H1 (cell line): ENCODE measurements at regions not wholly inside any gene's neighbourhood (a gene's known extent, or its start where the extent isn't known, plus 50 kb on each side); places are given as distances from the start of the nearest gene placed in this dataset.

Experiments used
- CTCF ChIA-PET: fragments of 300-600 bp; sonication (Branson Sonifier 250); formaldehyde crosslinking; loops from one replicate; lab custom pipeline; 2021; ENCODE audit not compliant: partially characterized antibody; lab: Charles Lee
- POLR2A ChIA-PET: fragments of 300-600 bp; sonication (Branson Sonifier 250); formaldehyde crosslinking; loops from one replicate; lab custom pipeline; 2021; ENCODE audit warnings: inconsistent platforms; ENCODE audit not compliant: partially characterized antibody; lab: Charles Lee
- DNase-seq, 2 experiments: peaks; one replicate each; pipeline versions ENCODE4 v3.0.0 to v3.0.0-alpha.2; 2010 to 2022; ENCODE audit warnings: low spot score in 2 of 2, low read depth in 1 of 2, mixed read lengths in 1 of 2
- FAIRE-seq: peaks from 2 replicates; lab custom pipeline; 2011; peaks lifted over from hg19 to GRCh38; lab: Jason Lieb, UNC
- H2AFZ ChIP-seq: 2 replicates; pipeline ENCODE4 v1.8.1; 2012; ENCODE audit warnings: low read length, inconsistent platforms
- H2AK5ac ChIP-seq: 2 replicates; pipeline ENCODE4 v1.6.1; 2013; ENCODE audit warnings: low read depth, low read length
- H2BK120ac ChIP-seq: replicated peaks from 2 replicates; pipeline ENCODE3; 2013; ENCODE audit warnings: low read depth, low read length, inconsistent platforms
- H2BK12ac ChIP-seq: 2 replicates; pipeline ENCODE4 v1.6.1; 2013; ENCODE audit warnings: low read depth, low read length
- H2BK15ac ChIP-seq: 2 replicates; pipeline ENCODE4 v1.6.1; 2013; ENCODE audit warnings: low read length
- H2BK20ac ChIP-seq: 2 replicates; pipeline ENCODE4 v1.6.1; 2013; ENCODE audit warnings: low read length
- H2BK5ac ChIP-seq: 2 replicates; pipeline ENCODE4 v1.6.1; 2013; ENCODE audit warnings: low read depth, low read length
- H3K14ac ChIP-seq: 2 replicates; pipeline ENCODE4 v1.6.1; 2013; ENCODE audit warnings: inconsistent platforms; ENCODE audit not compliant: insufficient read length
- H3K18ac ChIP-seq: 2 replicates; pipeline ENCODE4 v1.6.1; 2013; ENCODE audit warnings: low read length; ENCODE audit errors: extremely low read depth
- H3K23ac ChIP-seq: 2 replicates; pipeline ENCODE4 v1.6.1; 2013; ENCODE audit warnings: inconsistent platforms; ENCODE audit not compliant: insufficient read length
- H3K23me2 ChIP-seq: 2 replicates; pipeline ENCODE4 v1.6.1; 2013; ENCODE audit warnings: low read depth, low read length
- H3K27ac ChIP-seq: 2 replicates; pipeline ENCODE4 v1.6.1; 2011; ENCODE audit warnings: low read depth, low read length, inconsistent platforms
- H3K27me3 ChIP-seq, 4 experiments: replicated peaks in 1 of 4; 1 replicate in 1 of 4; 2 replicates in 3 of 4; pipeline versions ENCODE4 v1.6.1 to v1.8.1; 2011 to 2013; ENCODE audit warnings: low read length in 3 of 4, mild to moderate bottlenecking in 3 of 4, inconsistent platforms in 2 of 4, mixed read lengths in 2 of 4, moderate library complexity in 1 of 4; ENCODE audit not compliant: control insufficient read depth in 3 of 4, insufficient read depth in 3 of 4; ENCODE audit errors: extremely low read depth in 1 of 4
- H3K36me3 ChIP-seq, 4 experiments: 2 replicates each; pipeline versions ENCODE4 v1.6.1 to v1.8.1; 2011 to 2013; ENCODE audit warnings: mild to moderate bottlenecking in 4 of 4, low read length in 3 of 4, moderate library complexity in 2 of 4, control low read depth in 1 of 4, inconsistent platforms in 1 of 4; ENCODE audit not compliant: insufficient read depth in 4 of 4, control insufficient read depth in 2 of 4
- H3K4ac ChIP-seq: replicated peaks from 2 replicates; pipeline ENCODE3; 2013; ENCODE audit warnings: low read length, low read depth, mixed read lengths, inconsistent platforms; ENCODE audit not compliant: insufficient read length
- H3K4me1 ChIP-seq, 4 experiments: replicated peaks in 1 of 4; 1 replicate in 1 of 4; 2 replicates in 3 of 4; pipeline versions ENCODE4 v1.6.1 to v1.8.1; 2011 to 2013; ENCODE audit warnings: low read length in 3 of 4, inconsistent platforms in 2 of 4, mixed read lengths in 1 of 4; ENCODE audit not compliant: insufficient read depth in 4 of 4, control insufficient read depth in 3 of 4
- H3K4me2 ChIP-seq, 2 experiments: 2 replicates each; pipeline versions ENCODE4 v1.6.1 to v1.8.1; 2011 to 2013; ENCODE audit warnings: low read depth in 2 of 2, low read length in 2 of 2, control low read depth in 1 of 2, inconsistent platforms in 1 of 2, mild to moderate bottlenecking in 1 of 2; ENCODE audit not compliant: insufficient read depth in 1 of 2
- H3K4me3 ChIP-seq, 4 experiments: fragments of 200-600, 300-600 bp in 1 of 4; sonication (generic), shearing (Covaris generic), sonication (Bioruptor Twin) in 1 of 4; 2 replicates each; pipeline versions ENCODE4 v1.5.1 to v1.8.1; 2011 to 2016; ENCODE audit warnings: low read length in 4 of 4, low read depth in 3 of 4, control low read depth in 2 of 4, inconsistent platforms in 2 of 4, mild to moderate bottlenecking in 2 of 4, mixed read lengths in 1 of 4, moderate library complexity in 1 of 4; ENCODE audit not compliant: insufficient read depth in 2 of 4; ENCODE audit errors: extremely low read depth in 1 of 4
- H3K56ac ChIP-seq: replicated peaks from 2 replicates; pipeline ENCODE3; 2013; ENCODE audit warnings: low read depth, mild to moderate bottlenecking, mixed read lengths, low read length, inconsistent platforms; ENCODE audit not compliant: insufficient read length
- H3K79me1 ChIP-seq: 2 replicates; pipeline ENCODE4 v1.6.1; 2013; ENCODE audit warnings: low read depth, low read length, control low read depth
- H3K79me2 ChIP-seq, 2 experiments: 2 replicates each; pipeline versions ENCODE4 v1.6.1 to v1.8.1; 2012 to 2013; ENCODE audit warnings: low read length in 2 of 2, mild to moderate bottlenecking in 2 of 2, inconsistent platforms in 1 of 2; ENCODE audit not compliant: insufficient read depth in 2 of 2, control insufficient read depth in 1 of 2
- H3K9ac ChIP-seq, 4 experiments: replicated peaks in 1 of 4; 1 replicate in 1 of 4; 2 replicates in 3 of 4; pipeline versions ENCODE4 v1.6.1 to v1.8.1; 2011 to 2013; ENCODE audit warnings: low read depth in 3 of 4, low read length in 3 of 4, control low read depth in 2 of 4, mild to moderate bottlenecking in 2 of 4, moderate library complexity in 2 of 4, inconsistent platforms in 1 of 4; ENCODE audit errors: extremely low read depth in 1 of 4
- H3K9me3 ChIP-seq, 2 experiments: 2 replicates each; pipeline versions ENCODE4 v1.6.1 to v1.8.1; 2012 to 2013; ENCODE audit warnings: mild to moderate bottlenecking in 2 of 2, moderate library complexity in 2 of 2, control low read depth in 1 of 2, inconsistent platforms in 1 of 2, low read depth in 1 of 2, low read length in 1 of 2, mixed read lengths in 1 of 2; ENCODE audit not compliant: insufficient read depth in 2 of 2
- H4K20me1 ChIP-seq, 2 experiments: replicated peaks in 1 of 2; 2 replicates each; pipeline versions ENCODE3 to v1.8.1; 2011 to 2013; ENCODE audit warnings: inconsistent platforms in 2 of 2, low read length in 2 of 2, mild to moderate bottlenecking in 1 of 2; ENCODE audit not compliant: insufficient read depth in 2 of 2, control insufficient read depth in 1 of 2
- H4K5ac ChIP-seq: 2 replicates; pipeline ENCODE4 v1.6.1; 2013; ENCODE audit warnings: low read length, low read depth, mixed read lengths, inconsistent platforms; ENCODE audit not compliant: insufficient read length
- H4K8ac ChIP-seq: 2 replicates; pipeline ENCODE4 v1.8.0; 2013; ENCODE audit warnings: mild to moderate bottlenecking, moderate library complexity, low read length, inconsistent platforms; ENCODE audit not compliant: insufficient read depth; ENCODE audit errors: extremely low read depth
- H4K91ac ChIP-seq: replicated peaks from 2 replicates; pipeline ENCODE3; 2013; ENCODE audit warnings: low read length, mixed read lengths, inconsistent platforms; ENCODE audit not compliant: insufficient read length
- BACH1 ChIP-seq: IDR thresholded peaks from 2 replicates; pipeline ENCODE4 v1.6.1; 2012; ENCODE audit warnings: low read length, improper control_type of control experiment
- BCL11A ChIP-seq, 2 experiments: IDR thresholded peaks; one replicate each; pipeline ENCODE4 v1.6.1; 2011; ENCODE audit warnings: low read depth in 2 of 2, low read length in 2 of 2, mild to moderate bottlenecking in 2 of 2
- CBX8 ChIP-seq: fragments of 300-800, 300-1000 bp; sonication (generic); IDR thresholded peaks from 2 replicates; pipeline ENCODE4 v1.7.1; 2016; ENCODE audit warnings: low read depth, low read length, borderline replicate concordance
- CEBPB ChIP-seq: IDR thresholded peaks from 2 replicates; pipeline ENCODE4 v1.6.1; 2012; ENCODE audit warnings: low read depth, low read length
- KDM1A ChIP-seq: fragments of 200-600, 300-600 bp; sonication (generic); IDR thresholded peaks from 2 replicates; pipeline ENCODE4 v1.7.1; 2016; ENCODE audit warnings: mild to moderate bottlenecking, low read length, borderline replicate concordance
- RFX5 ChIP-seq: IDR thresholded peaks from 2 replicates; pipeline ENCODE4 v1.6.1; 2011; ENCODE audit warnings: low read depth, low read length, improper control_type of control experiment, borderline replicate concordance
- SIN3A ChIP-seq, 2 experiments: IDR thresholded peaks in 1 of 2; conservative IDR thresholded peaks in 1 of 2; 2 replicates each; pipeline ENCODE4 v1.6.1; 2011 to 2012; ENCODE audit warnings: low read length in 2 of 2, improper control_type of control experiment in 1 of 2, low read depth in 1 of 2, mild to moderate bottlenecking in 1 of 2
- SP1 ChIP-seq: IDR thresholded peaks from 2 replicates; pipeline ENCODE4 v1.6.1; 2011; ENCODE audit warnings: low read depth, low read length
- TBP ChIP-seq: IDR thresholded peaks from 2 replicates; pipeline ENCODE4 v1.6.1; 2011; ENCODE audit warnings: low read depth, low read length, improper control_type of control experiment
- TCF12 ChIP-seq: IDR thresholded peaks from 2 replicates; pipeline ENCODE4 v1.6.1; 2011; ENCODE audit warnings: low read depth, mild to moderate bottlenecking, low read length
- ZNF274 ChIP-seq: IDR thresholded peaks from 2 replicates; pipeline ENCODE4 v1.7.0; 2012; ENCODE audit warnings: low read length, borderline replicate concordance; ENCODE audit errors: extremely low read depth
- WGBS, 2 experiments: shearing (Covaris generic) in 1 of 2; methylation state at CpG; one replicate each; pipeline versions ENCODE4 v1.1.6 to v1.1.7; 2013 to 2015; ENCODE audit warnings: low lambda C conversion rate in 2 of 2, mixed read lengths in 2 of 2, inconsistent platforms in 1 of 2, low coverage in 1 of 2, missing lambda C conversion rate in 1 of 2; ENCODE audit not compliant: insufficient replicate concordance in 2 of 2, insufficient coverage in 1 of 2, insufficient read length in 1 of 2; ENCODE audit errors: extremely low coverage in 1 of 2, missing lambda C conversion rate in 1 of 2; 5-methylcytosine and 5-hydroxymethylcytosine counted together
- TF ChIP-seq, protein P1 (sequence below): IDR thresholded peaks from 2 replicates; pipeline ENCODE4 v1.6.1; 2012; ENCODE audit warnings: low read length, inconsistent platforms

DNA sequence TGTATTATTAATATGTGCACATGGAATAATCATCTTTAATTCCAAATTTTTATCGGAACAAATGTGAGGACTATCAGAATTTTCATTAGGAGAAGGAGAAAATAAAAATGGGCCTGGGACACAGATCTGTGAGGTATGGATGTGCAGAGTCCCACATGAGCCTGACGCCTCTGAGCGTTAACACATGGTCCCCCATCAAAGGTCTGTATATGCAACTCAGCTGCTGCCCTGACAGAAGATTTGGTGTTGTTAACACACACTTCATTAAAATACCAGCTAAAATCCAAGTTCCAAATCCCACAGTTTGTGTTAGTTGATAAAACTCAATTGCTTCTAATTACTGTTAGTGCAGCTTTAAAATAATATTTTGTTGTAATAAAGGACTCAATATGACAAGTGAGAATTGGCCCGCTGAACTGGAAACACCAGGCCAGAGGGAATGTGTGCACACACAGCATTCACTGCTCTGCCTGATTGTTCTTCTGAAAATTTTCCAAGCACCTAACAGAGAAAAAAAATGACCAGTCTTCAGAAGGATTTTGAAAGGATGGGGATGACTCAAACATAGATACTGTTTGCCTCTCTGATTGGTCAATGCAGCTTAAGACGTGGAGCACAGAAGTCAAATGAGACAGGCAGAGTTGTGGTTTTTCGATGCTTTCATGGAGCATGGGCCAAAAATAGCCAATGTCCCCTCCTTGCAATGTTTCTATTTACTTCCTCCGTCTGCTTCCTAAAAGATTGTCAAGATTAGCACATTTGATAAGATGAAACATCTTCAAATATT lies 266.6 kb downstream of the NKX6-1 start:
- Histone ChIP-seq H3K4me1 (no peaks in the 10 kb centered on the region), H3K4ac (no peak overlapping the region), H3K27ac (no peak overlapping the region), H3K79me1 (no peaks in the 10 kb centered on the region), H3K36me3 (no peaks in the 10 kb centered on the region), H3K79me2 (no peaks in the 10 kb centered on the region), H3K23ac (no peak overlapping the region), H3K23me2 (no peaks in the 10 kb centered on the region), H3K4me3 (no peak overlapping the region), H2AFZ (no peak overlapping the region), H4K91ac (no peak overlapping the region), H3K27me3 (no peaks in the 10 kb centered on the region), H3K14ac (no peak overlapping the region), H2BK120ac (no peak overlapping the region), H3K9ac (no peak overlapping the region), H3K4me2 (no peak overlapping the region), H4K20me1 (no peaks in the 10 kb centered on the region), H3K56ac (no peak overlapping the region), H2BK20ac (no peak overlapping the region), H2BK15ac (no peak overlapping the region), H3K18ac (no peak overlapping the region), H3K9me3 (no peaks in the 10 kb centered on the region), H4K8ac (no peak overlapping the region), H2BK12ac (no peak overlapping the region), H2AK5ac (no peak overlapping the region), H2BK5ac (no peak overlapping the region), H4K5ac (no peak overlapping the region)
- WGBS, 2 experiments = 91% methylated on average over 7 of the region's 7 CpGs; no CpG with 5 or more reads in 1 of the 2 experiments
- no peak for FAIRE-seq
- CTCF ChIA-PET = interaction anchor here (0.7 to 4.8 kb wide), 5 partner anchors 12 to 251 kb away, joined by 3 to 21 read pairs (median 3); no protein-coding TSS in a partner anchor
- no peak for DNase-seq
- POLR2A ChIA-PET = interaction anchor here (1.1 kb wide), 1 partner anchor 8 kb away, joined by 3 read pairs; no protein-coding TSS in a partner anchor
- TF ChIP-seq SP1 = no peak
- TF ChIP-seq BCL11A (IDR thresholded peaks at IDR 0.05; ENCODE audit: low read depth in 2 of 2, low read length in 2 of 2) = no peak
- TF ChIP-seq TCF12 = no peak
- TF ChIP-seq ZNF274 = no peak
- TF ChIP-seq SIN3A (conservative IDR thresholded peaks at IDR 0.05 in 1 of 2, IDR thresholded peaks at IDR 0.05 in 1 of 2; ENCODE audit: low read depth in 1 of 2, low read length in 2 of 2) = no peak
- no peak for TF ChIP-seq TBP
- TF ChIP-seq CBX8 = no peak
- TF ChIP-seq, protein P1, sequence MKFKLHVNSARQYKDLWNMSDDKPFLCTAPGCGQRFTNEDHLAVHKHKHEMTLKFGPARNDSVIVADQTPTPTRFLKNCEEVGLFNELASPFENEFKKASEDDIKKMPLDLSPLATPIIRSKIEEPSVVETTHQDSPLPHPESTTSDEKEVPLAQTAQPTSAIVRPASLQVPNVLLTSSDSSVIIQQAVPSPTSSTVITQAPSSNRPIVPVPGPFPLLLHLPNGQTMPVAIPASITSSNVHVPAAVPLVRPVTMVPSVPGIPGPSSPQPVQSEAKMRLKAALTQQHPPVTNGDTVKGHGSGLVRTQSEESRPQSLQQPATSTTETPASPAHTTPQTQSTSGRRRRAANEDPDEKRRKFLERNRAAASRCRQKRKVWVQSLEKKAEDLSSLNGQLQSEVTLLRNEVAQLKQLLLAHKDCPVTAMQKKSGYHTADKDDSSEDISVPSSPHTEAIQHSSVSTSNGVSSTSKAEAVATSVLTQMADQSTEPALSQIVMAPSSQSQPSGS = no peak
- TF ChIP-seq KDM1A = no peak
- no peak for TF ChIP-seq RFX5
- TF ChIP-seq CEBPB = no peak
- no peak for TF ChIP-seq BACH1
